ENCODE measurements at regions not wholly inside any gene's neighbourhood (a gene's known extent, or its start where the extent isn't known, plus 50 kb on each side); places are given as distances from the start of the nearest gene placed in this dataset.

DNA sequence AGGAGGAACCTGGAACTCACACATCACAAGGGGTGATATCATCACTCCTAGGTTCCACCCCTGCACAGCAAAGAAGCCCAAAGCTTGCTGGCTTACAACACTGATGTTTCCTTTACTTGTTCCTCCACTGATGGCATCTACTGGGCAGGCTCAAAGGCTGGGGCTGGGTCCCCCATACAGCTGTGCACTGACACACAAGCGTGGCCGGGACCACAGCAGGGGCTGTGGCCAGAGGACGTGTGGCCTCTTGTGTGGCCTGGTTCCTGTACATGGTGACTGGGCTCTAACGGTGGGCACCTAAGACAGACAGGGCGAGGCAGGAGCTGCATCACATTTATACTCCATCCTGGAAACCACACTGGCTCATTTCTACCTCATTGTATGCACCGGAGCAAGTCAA is 264.4 kb upstream of the FOXF1 start:
- no peak for TF ChIP-seq POLR2AphosphoS5 (IDR thresholded peaks at IDR 0.05; ENCODE audit: low read length)
- TF ChIP-seq MXI1 (IDR thresholded peaks at IDR 0.05; ENCODE audit: low read depth, low read length), result no peak
- TF ChIP-seq, protein P1, sequence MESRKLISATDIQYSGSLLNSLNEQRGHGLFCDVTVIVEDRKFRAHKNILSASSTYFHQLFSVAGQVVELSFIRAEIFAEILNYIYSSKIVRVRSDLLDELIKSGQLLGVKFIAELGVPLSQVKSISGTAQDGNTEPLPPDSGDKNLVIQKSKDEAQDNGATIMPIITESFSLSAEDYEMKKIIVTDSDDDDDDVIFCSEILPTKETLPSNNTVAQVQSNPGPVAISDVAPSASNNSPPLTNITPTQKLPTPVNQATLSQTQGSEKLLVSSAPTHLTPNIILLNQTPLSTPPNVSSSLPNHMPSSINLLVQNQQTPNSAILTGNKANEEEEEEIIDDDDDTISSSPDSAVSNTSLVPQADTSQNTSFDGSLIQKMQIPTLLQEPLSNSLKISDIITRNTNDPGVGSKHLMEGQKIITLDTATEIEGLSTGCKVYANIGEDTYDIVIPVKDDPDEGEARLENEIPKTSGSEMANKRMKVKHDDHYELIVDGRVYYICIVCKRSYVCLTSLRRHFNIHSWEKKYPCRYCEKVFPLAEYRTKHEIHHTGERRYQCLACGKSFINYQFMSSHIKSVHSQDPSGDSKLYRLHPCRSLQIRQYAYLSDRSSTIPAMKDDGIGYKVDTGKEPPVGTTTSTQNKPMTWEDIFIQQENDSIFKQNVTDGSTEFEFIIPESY (IDR thresholded peaks at IDR 0.05), result no peak
- no peak for TF ChIP-seq YY1 (IDR thresholded peaks at IDR 0.05; ENCODE audit: low read depth, low read length)
- no peak for TF ChIP-seq ZNF622 (IDR thresholded peaks at IDR 0.05)
- no peak for TF ChIP-seq RFX5 (IDR thresholded peaks at IDR 0.05; ENCODE audit: low read depth, low read length)
- TF ChIP-seq, protein P2, sequence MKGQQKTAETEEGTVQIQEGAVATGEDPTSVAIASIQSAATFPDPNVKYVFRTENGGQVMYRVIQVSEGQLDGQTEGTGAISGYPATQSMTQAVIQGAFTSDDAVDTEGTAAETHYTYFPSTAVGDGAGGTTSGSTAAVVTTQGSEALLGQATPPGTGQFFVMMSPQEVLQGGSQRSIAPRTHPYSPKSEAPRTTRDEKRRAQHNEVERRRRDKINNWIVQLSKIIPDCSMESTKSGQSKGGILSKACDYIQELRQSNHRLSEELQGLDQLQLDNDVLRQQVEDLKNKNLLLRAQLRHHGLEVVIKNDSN (IDR thresholded peaks at IDR 0.05; ENCODE audit: borderline replicate concordance, extremely low read length, insufficient read depth, low read depth, low read length), result no peak
- no peak for TF ChIP-seq SP1 (IDR thresholded peaks at IDR 0.05; ENCODE audit: low read depth, low read length)
- TF ChIP-seq MYC (IDR thresholded peaks at IDR 0.05; ENCODE audit: insufficient read depth, insufficient read length, insufficient replicate concordance, low read length, severe bottlenecking), result no peak
- TF ChIP-seq, protein P3, sequence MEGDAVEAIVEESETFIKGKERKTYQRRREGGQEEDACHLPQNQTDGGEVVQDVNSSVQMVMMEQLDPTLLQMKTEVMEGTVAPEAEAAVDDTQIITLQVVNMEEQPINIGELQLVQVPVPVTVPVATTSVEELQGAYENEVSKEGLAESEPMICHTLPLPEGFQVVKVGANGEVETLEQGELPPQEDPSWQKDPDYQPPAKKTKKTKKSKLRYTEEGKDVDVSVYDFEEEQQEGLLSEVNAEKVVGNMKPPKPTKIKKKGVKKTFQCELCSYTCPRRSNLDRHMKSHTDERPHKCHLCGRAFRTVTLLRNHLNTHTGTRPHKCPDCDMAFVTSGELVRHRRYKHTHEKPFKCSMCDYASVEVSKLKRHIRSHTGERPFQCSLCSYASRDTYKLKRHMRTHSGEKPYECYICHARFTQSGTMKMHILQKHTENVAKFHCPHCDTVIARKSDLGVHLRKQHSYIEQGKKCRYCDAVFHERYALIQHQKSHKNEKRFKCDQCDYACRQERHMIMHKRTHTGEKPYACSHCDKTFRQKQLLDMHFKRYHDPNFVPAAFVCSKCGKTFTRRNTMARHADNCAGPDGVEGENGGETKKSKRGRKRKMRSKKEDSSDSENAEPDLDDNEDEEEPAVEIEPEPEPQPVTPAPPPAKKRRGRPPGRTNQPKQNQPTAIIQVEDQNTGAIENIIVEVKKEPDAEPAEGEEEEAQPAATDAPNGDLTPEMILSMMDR (IDR thresholded peaks at IDR 0.05 in 2 of 3, conservative IDR thresholded peaks at IDR 0.05 in 1 of 3; ENCODE audit: control insufficient read depth in 2 of 3, extremely low read depth in 1 of 3, insufficient read depth in 1 of 3, low read depth in 3 of 3, low read length in 3 of 3), result no peak
- TF ChIP-seq CBX5 (IDR thresholded peaks at IDR 0.05; ENCODE audit: low read depth), result no peak

Measured in GM12878 (cell line).